Erythroblast (primary cell): ENCODE measurements at regions not wholly inside any gene's neighbourhood (a gene's known extent, or its start where the extent isn't known, plus 50 kb on each side); places are given as distances from the start of the nearest gene placed in this dataset.

Experiments used
- GATA1 ChIP-seq: IDR thresholded peaks from 2 replicates; pipeline ENCODE4 v1.6.1; 2011; ENCODE audit warnings: low read depth, mild to moderate bottlenecking, control low read depth, low read length, moderate library complexity
- POLR2A ChIP-seq: IDR thresholded peaks from 2 replicates; pipeline ENCODE4 v1.6.1; 2011; ENCODE audit warnings: mild to moderate bottlenecking, low read length

DNA sequence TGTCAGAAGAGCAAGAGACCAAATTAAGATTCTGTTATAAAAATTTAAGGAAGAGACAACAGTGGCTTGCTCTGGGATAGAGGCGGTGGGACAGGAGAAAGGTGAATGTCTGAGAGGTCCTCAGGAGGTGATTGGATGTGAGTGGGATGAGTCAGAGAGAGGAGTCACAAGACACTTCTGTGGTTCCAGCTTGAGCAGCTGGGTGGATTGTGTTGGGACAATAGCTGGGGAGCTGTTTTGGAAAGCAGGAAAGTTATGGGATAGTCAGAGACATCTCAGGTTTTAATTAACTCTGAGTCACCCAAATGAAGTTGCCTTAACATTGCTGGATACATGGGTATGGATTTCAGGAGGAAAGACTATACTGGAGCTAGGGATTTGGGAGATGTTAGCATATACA lies 218.0 kb upstream of the TRIB2 start:
- no peak for TF ChIP-seq POLR2A
- no peak for TF ChIP-seq GATA1
